ENCODE measurements at regions not wholly inside any gene's neighbourhood (a gene's known extent, or its start where the extent isn't known, plus 50 kb on each side); places are given as distances from the start of the nearest gene placed in this dataset.

DNA sequence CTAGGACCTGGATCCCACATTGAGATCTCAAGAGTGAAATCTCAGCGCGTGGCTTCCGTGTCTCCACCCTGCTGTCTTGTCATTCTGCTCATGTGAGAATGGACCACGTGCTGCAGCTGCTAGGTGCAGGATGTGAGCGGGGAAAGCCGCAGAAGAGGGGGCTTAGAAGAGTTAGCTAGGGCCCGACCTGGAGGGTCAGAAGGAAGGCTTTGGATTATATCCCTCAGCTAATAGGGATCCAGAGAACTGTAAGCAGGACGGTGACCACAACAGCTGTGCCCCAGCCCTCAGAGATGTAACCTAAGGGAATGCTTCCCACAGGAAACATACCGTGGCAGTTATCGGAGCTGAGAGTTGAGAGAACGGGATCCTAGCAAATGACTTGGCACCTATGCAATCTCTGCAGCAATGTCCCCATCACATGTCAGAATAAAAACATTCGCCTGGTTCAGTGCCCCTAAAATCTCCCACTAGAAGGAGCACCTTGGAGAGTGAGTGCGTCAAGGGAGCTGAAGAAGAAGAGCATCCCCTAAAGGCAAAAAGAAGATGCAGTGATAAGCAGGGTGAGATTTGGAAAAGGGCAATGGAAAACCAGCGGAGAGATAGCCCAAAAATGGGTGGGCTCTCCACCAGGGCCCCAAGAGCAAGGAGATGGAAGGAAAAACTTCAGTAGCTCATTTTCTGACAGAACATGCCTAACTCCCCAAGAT is 76.9 kb upstream of the ST8SIA2 start:
- H3K4me3 ChIP-seq (ENCODE audit: low read depth, low read length): no peak overlapping the region
- no peak for DNase-seq (ENCODE audit: low read depth)
- TF ChIP-seq, protein P1, sequence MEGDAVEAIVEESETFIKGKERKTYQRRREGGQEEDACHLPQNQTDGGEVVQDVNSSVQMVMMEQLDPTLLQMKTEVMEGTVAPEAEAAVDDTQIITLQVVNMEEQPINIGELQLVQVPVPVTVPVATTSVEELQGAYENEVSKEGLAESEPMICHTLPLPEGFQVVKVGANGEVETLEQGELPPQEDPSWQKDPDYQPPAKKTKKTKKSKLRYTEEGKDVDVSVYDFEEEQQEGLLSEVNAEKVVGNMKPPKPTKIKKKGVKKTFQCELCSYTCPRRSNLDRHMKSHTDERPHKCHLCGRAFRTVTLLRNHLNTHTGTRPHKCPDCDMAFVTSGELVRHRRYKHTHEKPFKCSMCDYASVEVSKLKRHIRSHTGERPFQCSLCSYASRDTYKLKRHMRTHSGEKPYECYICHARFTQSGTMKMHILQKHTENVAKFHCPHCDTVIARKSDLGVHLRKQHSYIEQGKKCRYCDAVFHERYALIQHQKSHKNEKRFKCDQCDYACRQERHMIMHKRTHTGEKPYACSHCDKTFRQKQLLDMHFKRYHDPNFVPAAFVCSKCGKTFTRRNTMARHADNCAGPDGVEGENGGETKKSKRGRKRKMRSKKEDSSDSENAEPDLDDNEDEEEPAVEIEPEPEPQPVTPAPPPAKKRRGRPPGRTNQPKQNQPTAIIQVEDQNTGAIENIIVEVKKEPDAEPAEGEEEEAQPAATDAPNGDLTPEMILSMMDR (conservative IDR thresholded peaks at IDR 0.05; ENCODE audit: low read depth, low read length): no peak

DNA sequence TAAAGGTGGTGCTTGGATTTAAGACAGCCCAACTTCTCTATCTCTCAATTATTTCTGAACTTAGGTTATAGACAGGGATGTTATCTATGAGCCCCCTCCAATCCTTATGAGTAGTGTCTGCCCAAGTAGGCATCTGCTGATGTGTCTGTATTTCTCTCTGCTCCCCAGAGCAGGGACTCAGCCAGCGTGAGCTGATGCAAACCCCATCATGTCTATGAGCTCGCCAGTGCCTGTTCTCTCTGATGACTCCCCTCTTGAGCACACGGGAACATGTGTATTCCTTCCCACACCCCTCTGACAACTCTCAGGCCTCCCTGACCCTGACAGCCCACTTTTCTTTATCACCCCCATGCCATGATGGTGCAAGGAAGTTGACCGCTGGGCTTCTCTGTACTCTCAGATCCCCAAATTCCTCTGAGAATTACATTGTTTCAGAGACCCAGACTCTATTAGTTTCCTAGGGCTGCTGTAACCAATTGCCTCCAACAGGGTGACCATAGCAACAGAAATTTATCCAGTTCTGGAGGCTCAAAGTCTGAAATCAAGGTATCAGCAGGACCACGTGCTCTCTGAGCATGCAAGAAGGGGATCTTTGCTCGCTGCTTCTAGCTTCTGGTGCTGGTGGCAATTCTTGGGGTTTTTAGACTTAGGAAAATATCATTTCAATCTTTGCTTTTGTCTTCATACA is 73.5 kb upstream of the ST8SIA2 start:
- TF ChIP-seq, protein P1 (conservative IDR thresholded peaks at IDR 0.05; ENCODE audit: low read depth, low read length): no peak
- DNase-seq (ENCODE audit: low read depth): no peak
- no peak overlapping the region for H3K4me3 ChIP-seq (ENCODE audit: low read depth, low read length)

DNA sequence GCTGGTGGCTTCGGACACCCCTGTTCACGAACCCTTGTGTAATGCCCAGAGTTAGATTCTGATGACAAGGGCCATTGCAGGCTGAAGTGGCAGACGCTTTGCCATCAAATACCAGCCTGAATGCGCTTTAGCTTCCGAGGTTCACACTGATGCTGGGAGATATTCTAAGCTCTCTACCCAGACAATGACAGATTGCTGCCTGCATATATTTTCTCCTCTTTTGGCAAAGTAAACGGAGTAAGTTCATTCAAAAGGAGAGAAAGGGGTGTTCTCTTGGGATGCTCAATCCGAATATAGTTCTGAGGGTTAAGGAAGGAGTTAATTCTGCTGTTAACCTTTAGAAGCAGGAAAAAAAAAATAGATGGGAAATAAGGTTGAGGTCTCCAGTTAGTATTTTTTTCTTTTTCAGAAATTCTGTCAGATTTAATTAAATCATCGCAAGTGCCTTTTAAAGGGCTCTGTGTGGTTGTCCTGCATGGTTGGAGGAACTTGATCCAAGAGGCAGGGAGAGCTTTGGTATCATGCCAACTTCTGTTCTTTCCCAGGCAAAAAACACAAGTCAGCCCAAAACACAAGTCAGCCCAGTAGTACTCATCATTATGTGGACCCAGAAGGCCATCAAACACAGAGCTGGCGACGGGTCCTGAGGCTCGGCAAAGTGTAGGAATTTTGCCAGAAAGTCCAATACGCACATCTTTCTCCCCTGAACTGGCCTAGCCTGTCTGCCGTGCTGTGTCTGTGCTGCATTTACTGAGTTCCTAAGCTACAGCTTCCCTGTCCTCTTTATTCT is 70.9 kb upstream of the ST8SIA2 start:
- H3K4me3 ChIP-seq (ENCODE audit: low read depth, low read length): no peak overlapping the region
- TF ChIP-seq, protein P1 (conservative IDR thresholded peaks at IDR 0.05; ENCODE audit: low read depth, low read length): no peak
- no peak for DNase-seq (ENCODE audit: low read depth)

DNA sequence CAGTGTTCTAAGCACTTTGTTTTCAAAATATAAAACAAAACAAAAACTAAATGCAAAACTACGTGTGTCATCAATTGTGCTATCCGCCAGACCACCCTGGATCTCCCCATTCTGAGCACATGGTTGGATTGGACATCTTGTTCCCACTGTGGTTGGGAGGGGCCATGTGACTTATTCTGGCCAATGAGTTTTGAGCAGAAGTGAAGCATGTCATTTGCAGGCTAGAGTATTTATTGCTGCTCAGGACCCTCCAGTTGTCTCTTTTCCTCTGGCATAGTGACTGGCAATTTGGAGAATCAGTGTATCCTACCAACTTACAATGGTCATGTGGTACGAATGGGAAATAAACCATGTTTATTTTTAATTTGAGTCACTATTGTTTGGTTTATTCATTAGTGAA is 70.2 kb upstream of the ST8SIA2 start:
- no peak for DNase-seq (ENCODE audit: low read depth)
- TF ChIP-seq, protein P1 (conservative IDR thresholded peaks at IDR 0.05; ENCODE audit: low read depth, low read length): no peak
- no peak overlapping the region for H3K4me3 ChIP-seq (ENCODE audit: low read depth, low read length)

DNA sequence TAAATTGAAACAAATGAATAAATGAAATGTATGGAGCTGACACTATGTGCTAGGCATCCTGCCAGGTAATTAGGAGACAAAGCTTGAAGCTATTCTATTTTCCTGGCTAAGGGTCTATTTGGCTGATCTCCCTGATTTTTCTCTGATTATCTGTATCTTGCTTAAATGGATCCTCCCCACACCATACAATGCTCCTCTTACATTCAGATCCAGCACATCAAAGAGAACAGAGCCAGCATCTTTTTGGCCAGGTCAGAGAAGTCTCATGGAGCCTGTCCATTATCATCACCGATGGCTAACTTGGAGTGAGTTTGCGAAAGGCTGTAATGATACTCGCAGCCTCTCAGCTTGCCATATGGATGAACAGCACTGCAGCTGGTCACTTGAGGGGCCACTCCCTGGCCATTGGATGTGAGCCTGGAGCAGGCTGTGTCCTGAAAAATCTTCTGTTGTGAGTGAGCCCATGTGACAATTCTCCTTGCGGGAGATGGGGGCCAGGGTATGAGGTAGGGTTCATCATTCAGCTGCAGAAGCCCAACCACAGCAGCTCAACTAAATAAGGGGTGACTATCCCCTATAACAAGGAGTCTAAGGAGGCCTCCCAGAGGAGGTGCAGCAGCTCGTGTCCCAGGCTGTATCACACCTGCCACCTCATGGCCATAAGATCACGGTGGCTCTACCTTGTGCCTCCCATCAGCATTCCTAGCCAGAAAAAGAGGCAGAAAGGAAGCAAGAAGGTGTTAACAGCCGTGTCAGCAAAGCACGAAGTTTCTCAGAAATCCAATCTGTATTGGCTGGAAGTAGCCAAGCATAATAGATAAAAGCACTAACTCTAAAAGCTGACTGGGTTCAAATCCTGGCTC is 69.3 kb upstream of the ST8SIA2 start:
- TF ChIP-seq, protein P1 (conservative IDR thresholded peaks at IDR 0.05; ENCODE audit: low read depth, low read length): no peak
- no peak for DNase-seq (ENCODE audit: low read depth)
- no peak overlapping the region for H3K4me3 ChIP-seq (ENCODE audit: low read depth, low read length)

DNA sequence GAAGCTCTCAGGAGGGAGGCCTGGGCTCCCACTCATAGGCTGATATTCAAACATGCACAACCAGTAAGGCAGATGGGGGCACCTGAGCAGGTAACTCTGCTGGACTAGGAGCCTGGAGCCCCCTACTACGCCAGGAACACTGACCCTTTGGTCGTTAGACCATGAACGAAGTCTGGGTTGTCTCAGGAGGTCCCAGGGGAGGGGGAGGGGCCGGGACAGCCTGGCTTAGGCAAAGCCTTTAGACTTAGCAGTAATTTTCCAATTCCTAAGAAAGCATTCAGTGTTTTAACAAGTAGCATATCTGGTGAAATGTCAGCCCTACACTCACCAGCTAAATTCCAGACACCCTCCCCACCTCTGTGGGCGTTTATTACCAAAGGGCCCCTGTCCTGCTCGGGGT is 67.4 kb upstream of the ST8SIA2 start:
- TF ChIP-seq, protein P1 (conservative IDR thresholded peaks at IDR 0.05; ENCODE audit: low read depth, low read length): no peak
- H3K4me3 ChIP-seq (ENCODE audit: low read depth, low read length): no peak overlapping the region
- DNase-seq (ENCODE audit: low read depth): no peak

Data from epithelial cell of proximal tubule (primary cell).